ENCODE measurements at regions not wholly inside any gene's neighbourhood (a gene's known extent, or its start where the extent isn't known, plus 50 kb on each side); places are given as distances from the start of the nearest gene placed in this dataset.

DNA sequence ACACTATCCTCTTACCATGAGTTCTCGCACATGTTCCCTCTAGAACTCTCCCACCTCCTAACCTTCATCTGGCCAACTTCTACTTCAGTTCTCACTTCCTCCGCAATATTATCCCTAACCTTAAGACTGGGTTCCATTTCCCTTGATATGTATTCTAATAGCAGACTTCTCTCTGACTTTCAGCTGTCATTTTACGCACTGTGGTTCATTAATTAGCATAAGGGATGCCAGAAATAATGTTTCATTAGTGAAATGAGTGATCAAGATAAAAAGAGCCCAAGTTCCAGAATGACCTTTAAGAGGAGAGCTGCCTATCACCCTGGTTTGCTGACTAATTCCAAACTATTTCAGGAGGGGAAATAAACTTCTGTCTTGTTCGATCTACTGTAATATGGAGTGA lies 108.6 kb upstream of the CCDC150 start:
- Mint-ChIP-seq H3K36me3 (ENCODE audit: insufficient read depth in 1 of 3, low read depth in 3 of 3) (peaks cover 3 to 5% (median 5%) of the 10 kb centered on the region in 3 experiments; a peak in 3 of 7 replicates), H3K27me3 (ENCODE audit: low read depth) (no peaks in the 10 kb centered on the region), H3K9me3 (peaks cover 3 to 4% of the 10 kb centered on the region in 2 experiments; a peak in 2 of 5 replicates), H3K4me1 (peaks cover 11 to 19% of the 10 kb centered on the region in 2 experiments), H3K27ac (no peak overlapping the region), H3K4me3 (no peak overlapping the region)
- H2AK5ac ChIP-seq (ENCODE audit: insufficient read length, low read length), result no peak overlapping the region
- H2BK15ac ChIP-seq (ENCODE audit: low read depth, low read length), result no peak overlapping the region
- no peak overlapping the region for H2BK12ac ChIP-seq (ENCODE audit: insufficient read length, low read depth, low read length)
- H3K9ac ChIP-seq (ENCODE audit: extremely low read depth, insufficient read length, low read length), result no peak overlapping the region
- no peak overlapping the region for H4K5ac ChIP-seq (ENCODE audit: insufficient read length, low read depth, low read length)
- no peak overlapping the region for H3K14ac ChIP-seq (ENCODE audit: insufficient read depth, low read length)
- H3K9me3 ChIP-seq (ENCODE audit: control insufficient read depth, low read depth, low read length), result no peaks in the 10 kb centered on the region
- H2AFZ ChIP-seq (ENCODE audit: low read length), result no peak overlapping the region
- no peak overlapping the region for H3K4me2 ChIP-seq (ENCODE audit: insufficient read depth, insufficient read length, low read length)
- no peak overlapping the region for H2BK20ac ChIP-seq (ENCODE audit: low read depth, low read length, poor library complexity, severe bottlenecking)
- H3K79me2 ChIP-seq (ENCODE audit: insufficient read depth, low read length), result no peaks in the 10 kb centered on the region
- TF ChIP-seq, protein P1, sequence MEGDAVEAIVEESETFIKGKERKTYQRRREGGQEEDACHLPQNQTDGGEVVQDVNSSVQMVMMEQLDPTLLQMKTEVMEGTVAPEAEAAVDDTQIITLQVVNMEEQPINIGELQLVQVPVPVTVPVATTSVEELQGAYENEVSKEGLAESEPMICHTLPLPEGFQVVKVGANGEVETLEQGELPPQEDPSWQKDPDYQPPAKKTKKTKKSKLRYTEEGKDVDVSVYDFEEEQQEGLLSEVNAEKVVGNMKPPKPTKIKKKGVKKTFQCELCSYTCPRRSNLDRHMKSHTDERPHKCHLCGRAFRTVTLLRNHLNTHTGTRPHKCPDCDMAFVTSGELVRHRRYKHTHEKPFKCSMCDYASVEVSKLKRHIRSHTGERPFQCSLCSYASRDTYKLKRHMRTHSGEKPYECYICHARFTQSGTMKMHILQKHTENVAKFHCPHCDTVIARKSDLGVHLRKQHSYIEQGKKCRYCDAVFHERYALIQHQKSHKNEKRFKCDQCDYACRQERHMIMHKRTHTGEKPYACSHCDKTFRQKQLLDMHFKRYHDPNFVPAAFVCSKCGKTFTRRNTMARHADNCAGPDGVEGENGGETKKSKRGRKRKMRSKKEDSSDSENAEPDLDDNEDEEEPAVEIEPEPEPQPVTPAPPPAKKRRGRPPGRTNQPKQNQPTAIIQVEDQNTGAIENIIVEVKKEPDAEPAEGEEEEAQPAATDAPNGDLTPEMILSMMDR (conservative IDR thresholded peaks at IDR 0.05), result no peak
- no peaks in the 10 kb centered on the region for H3K79me1 ChIP-seq (ENCODE audit: insufficient read depth, low read depth, low read length, poor library complexity, severe bottlenecking)
- no peak overlapping the region for H3K18ac ChIP-seq (ENCODE audit: insufficient read length, low read depth, low read length)
- H4K8ac ChIP-seq (replicated peaks; ENCODE audit: insufficient read length, low read depth, low read length), result no peak overlapping the region
- H3K27ac ChIP-seq (ENCODE audit: insufficient read length, low read depth, low read length), result no peak overlapping the region
- no peak overlapping the region for H3K4ac ChIP-seq (ENCODE audit: low read depth, low read length)
- H2BK5ac ChIP-seq (ENCODE audit: insufficient read length, low read length), result no peak overlapping the region
- H4K91ac ChIP-seq (ENCODE audit: insufficient read length, low read depth, low read length), result no peak overlapping the region
- DNase-seq, result no peak
- H2BK120ac ChIP-seq (ENCODE audit: low read depth, low read length, poor library complexity, severe bottlenecking), result no peak overlapping the region
- no peaks in the 10 kb centered on the region for H3K23me2 ChIP-seq (ENCODE audit: insufficient read length, low read depth, low read length, poor library complexity, severe bottlenecking)
- H3K56ac ChIP-seq (ENCODE audit: insufficient read length, low read depth, low read length), result no peak overlapping the region
- H3T11ph ChIP-seq (ENCODE audit: low read length), result no peak overlapping the region
- no CpG with 5 or more reads among the region's 4 CpGs for WGBS (ENCODE audit: extremely low coverage, insufficient read length, low lambda C conversion rate)
- H3K4me1 ChIP-seq (ENCODE audit: insufficient read depth, low read length), result no peaks in the 10 kb centered on the region; the same call in 1 of the 2 replicates
- no peaks in the 10 kb centered on the region for H4K20me1 ChIP-seq (ENCODE audit: control insufficient read depth, insufficient read depth, insufficient read length)
- H3K23ac ChIP-seq (ENCODE audit: insufficient read length, low read depth, low read length), result no peak overlapping the region
- no peaks in the 10 kb centered on the region for H3K27me3 ChIP-seq (ENCODE audit: insufficient read depth, low read length)

Measured in H9 (cell line).